ENCODE measurements at regions not wholly inside any gene's neighbourhood (a gene's known extent, or its start where the extent isn't known, plus 50 kb on each side); places are given as distances from the start of the nearest gene placed in this dataset.
"Not testable (repeated sequence)": the region's sequence is repeated elsewhere in the genome, so short reads cannot be mapped to it uniquely, and the experiment has no call there.

DNA sequence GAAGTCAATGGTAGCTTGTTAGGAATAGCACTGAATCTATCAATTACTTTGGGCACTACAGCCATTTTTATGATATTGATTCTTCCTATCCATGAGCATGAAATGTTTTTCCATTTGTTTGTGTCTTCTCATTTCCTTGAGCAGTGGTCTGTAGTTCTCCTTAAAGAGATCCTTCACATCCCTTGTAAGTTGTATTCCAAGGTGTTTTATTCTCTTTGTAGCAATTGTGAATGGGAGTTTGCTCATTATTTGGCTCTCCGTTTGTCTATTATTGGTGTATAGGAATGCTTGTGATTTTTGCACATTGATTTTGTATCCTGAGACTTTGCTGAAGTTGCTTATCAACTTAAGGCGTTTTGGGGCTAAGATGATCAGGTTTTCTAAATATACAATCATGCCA is 139.0 kb upstream of the TRPM3 start:
- H4K20me1 ChIP-seq (replicated peaks in 1 of 2; ENCODE audit: control insufficient read depth in 1 of 2, insufficient read depth in 2 of 2, low read length in 2 of 2); H3K79me1 ChIP-seq (ENCODE audit: low read depth, low read length); H3K23ac ChIP-seq (ENCODE audit: insufficient read length); FAIRE-seq; H3K36me3 ChIP-seq (ENCODE audit: control insufficient read depth in 2 of 4, insufficient read depth in 4 of 4, low read length in 3 of 4); H2BK12ac ChIP-seq (ENCODE audit: low read depth, low read length); H3K4me3 ChIP-seq (ENCODE audit: extremely low read depth in 1 of 4, insufficient read depth in 2 of 4, low read depth in 3 of 4, low read length in 4 of 4); H4K8ac ChIP-seq (ENCODE audit: extremely low read depth, insufficient read depth, low read length); POLR2A ChIA-PET (ENCODE audit: partially characterized antibody); H2AK5ac ChIP-seq (ENCODE audit: low read depth, low read length); H2BK5ac ChIP-seq (ENCODE audit: low read depth, low read length); H3K18ac ChIP-seq (ENCODE audit: extremely low read depth, low read length); H3K4me1 ChIP-seq (replicated peaks in 1 of 4; ENCODE audit: control insufficient read depth in 3 of 4, insufficient read depth in 4 of 4, low read length in 3 of 4); H3K4me2 ChIP-seq (ENCODE audit: insufficient read depth in 1 of 2, low read depth in 2 of 2, low read length in 2 of 2); DNase-seq (ENCODE audit: low read depth in 1 of 2, low spot score in 2 of 2); H2BK15ac ChIP-seq (ENCODE audit: low read length); H3K14ac ChIP-seq (ENCODE audit: insufficient read length); H2BK20ac ChIP-seq (ENCODE audit: low read length); H3K9me3 ChIP-seq (ENCODE audit: insufficient read depth in 2 of 2, low read depth in 1 of 2, low read length in 1 of 2); H2BK120ac ChIP-seq (replicated peaks; ENCODE audit: low read depth, low read length); CTCF ChIA-PET (ENCODE audit: partially characterized antibody); H3K4ac ChIP-seq (replicated peaks; ENCODE audit: insufficient read length, low read depth, low read length); H2AFZ ChIP-seq (ENCODE audit: low read length); H3K27ac ChIP-seq (ENCODE audit: low read depth, low read length); H4K91ac ChIP-seq (replicated peaks; ENCODE audit: insufficient read length, low read length); H3K56ac ChIP-seq (replicated peaks; ENCODE audit: insufficient read length, low read depth, low read length); H3K27me3 ChIP-seq (replicated peaks in 1 of 4; ENCODE audit: control insufficient read depth in 3 of 4, extremely low read depth in 1 of 4, insufficient read depth in 3 of 4, low read length in 3 of 4); H3K79me2 ChIP-seq (ENCODE audit: control insufficient read depth in 1 of 2, insufficient read depth in 2 of 2, low read length in 2 of 2); H3K23me2 ChIP-seq (ENCODE audit: low read depth, low read length); H3K9ac ChIP-seq (replicated peaks in 1 of 4; ENCODE audit: extremely low read depth in 1 of 4, low read depth in 3 of 4, low read length in 3 of 4); H4K5ac ChIP-seq (ENCODE audit: insufficient read length, low read depth, low read length): not testable (repeated sequence)
- WGBS, 2 experiments (ENCODE audit: extremely low coverage in 1 of 2, insufficient coverage in 1 of 2, insufficient read length in 1 of 2, insufficient replicate concordance in 2 of 2, low coverage in 1 of 2, low lambda C conversion rate in 2 of 2, missing lambda C conversion rate in 1 of 2) = 93% methylated on average over 2 of the region's 2 CpGs; no CpG with 5 or more reads in 1 of the 2 experiments
